Parathyroid adenoma (tissue), 2 donors: ENCODE measurements at regions not wholly inside any gene's neighbourhood (a gene's known extent, or its start where the extent isn't known, plus 50 kb on each side); places are given as distances from the start of the nearest gene placed in this dataset.

Source experiments
- H2AFZ ChIP-seq: fragments of 300-600 bp; sonication (generic); one replicate; pipeline ENCODE4 v1.7.0; 2017; ENCODE audit warnings: antibody characterized with exemption, mild to moderate bottlenecking
- H3K27ac ChIP-seq: fragments of 300-600 bp; sonication (generic); one replicate; pipeline ENCODE4 v1.7.0; 2017
- H3K27me3 ChIP-seq: fragments of 300-600 bp; sonication (generic); one replicate; pipeline ENCODE4 v1.7.0; 2017; ENCODE audit warnings: low read length; ENCODE audit not compliant: control insufficient read depth, insufficient read depth
- H3K36me3 ChIP-seq: fragments of 300-600 bp; sonication (generic); one replicate; pipeline ENCODE4 v1.7.0; 2017; ENCODE audit warnings: low read length; ENCODE audit not compliant: control insufficient read depth, insufficient read depth
- H3K4me1 ChIP-seq: fragments of 300-600 bp; sonication (generic); one replicate; pipeline ENCODE4 v1.7.0; 2017; ENCODE audit warnings: control low read depth
- H3K4me2 ChIP-seq: fragments of 300-600 bp; sonication (generic); one replicate; pipeline ENCODE4 v1.7.0; 2017; ENCODE audit warnings: low read length
- H3K4me3 ChIP-seq: fragments of 300-600 bp; sonication (generic); one replicate; pipeline ENCODE4 v1.7.0; 2017; ENCODE audit warnings: low read depth, low read length
- H3K79me2 ChIP-seq: fragments of 300-600 bp; sonication (generic); one replicate; pipeline ENCODE4 v1.7.0; 2017; ENCODE audit warnings: control low read depth
- H3K9ac ChIP-seq: fragments of 300-600 bp; sonication (generic); one replicate; pipeline ENCODE4 v1.7.0; 2017; ENCODE audit warnings: mild to moderate bottlenecking
- H3K9me3 ChIP-seq: fragments of 300-600 bp; sonication (generic); one replicate; pipeline ENCODE4 v1.7.0; 2017; ENCODE audit warnings: low read length; ENCODE audit not compliant: control insufficient read depth
- TF ChIP-seq, protein P1 (sequence below): fragments of 300-600 bp; sonication (generic); IDR thresholded peaks from one replicate; pipeline ENCODE4 v1.7.0; 2017; ENCODE audit warnings: antibody characterized with exemption, mild to moderate bottlenecking
- donor health status: primary hyperparathyroidism.

DNA sequence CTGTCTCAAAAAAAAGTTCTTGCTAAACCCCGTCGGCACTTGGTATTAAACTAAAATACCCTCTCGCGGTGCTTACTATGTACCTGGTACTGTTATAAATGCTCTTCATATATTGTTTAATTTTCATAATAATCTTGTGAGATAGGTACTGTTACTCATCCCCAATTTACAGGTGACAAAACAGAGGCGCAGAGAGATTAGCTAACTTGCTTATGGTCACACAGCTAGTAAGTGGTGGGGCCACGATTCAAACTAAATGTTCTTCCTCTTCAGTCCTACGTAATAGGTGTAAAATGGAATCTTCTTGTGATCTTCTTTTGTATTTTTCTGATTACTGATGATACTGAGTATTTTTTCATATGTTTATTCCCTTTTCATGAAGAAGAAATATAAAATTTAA lies 51.3 kb downstream of the TET3 start:
- Histone ChIP-seq H3K4me2 (no peak overlapping the region), H3K4me3 (no peak overlapping the region), H3K79me2 (peaks cover 18% of the 10 kb centered on the region), H3K9me3 (no peaks in the 10 kb centered on the region), H3K36me3 (no peaks in the 10 kb centered on the region), H2AFZ (no peak overlapping the region), H3K4me1 (peaks cover 6% of the 10 kb centered on the region), H3K27me3 (no peaks in the 10 kb centered on the region), H3K9ac (no peak overlapping the region), H3K27ac (no peak overlapping the region)
- TF ChIP-seq, protein P1, sequence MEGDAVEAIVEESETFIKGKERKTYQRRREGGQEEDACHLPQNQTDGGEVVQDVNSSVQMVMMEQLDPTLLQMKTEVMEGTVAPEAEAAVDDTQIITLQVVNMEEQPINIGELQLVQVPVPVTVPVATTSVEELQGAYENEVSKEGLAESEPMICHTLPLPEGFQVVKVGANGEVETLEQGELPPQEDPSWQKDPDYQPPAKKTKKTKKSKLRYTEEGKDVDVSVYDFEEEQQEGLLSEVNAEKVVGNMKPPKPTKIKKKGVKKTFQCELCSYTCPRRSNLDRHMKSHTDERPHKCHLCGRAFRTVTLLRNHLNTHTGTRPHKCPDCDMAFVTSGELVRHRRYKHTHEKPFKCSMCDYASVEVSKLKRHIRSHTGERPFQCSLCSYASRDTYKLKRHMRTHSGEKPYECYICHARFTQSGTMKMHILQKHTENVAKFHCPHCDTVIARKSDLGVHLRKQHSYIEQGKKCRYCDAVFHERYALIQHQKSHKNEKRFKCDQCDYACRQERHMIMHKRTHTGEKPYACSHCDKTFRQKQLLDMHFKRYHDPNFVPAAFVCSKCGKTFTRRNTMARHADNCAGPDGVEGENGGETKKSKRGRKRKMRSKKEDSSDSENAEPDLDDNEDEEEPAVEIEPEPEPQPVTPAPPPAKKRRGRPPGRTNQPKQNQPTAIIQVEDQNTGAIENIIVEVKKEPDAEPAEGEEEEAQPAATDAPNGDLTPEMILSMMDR: no peak

DNA sequence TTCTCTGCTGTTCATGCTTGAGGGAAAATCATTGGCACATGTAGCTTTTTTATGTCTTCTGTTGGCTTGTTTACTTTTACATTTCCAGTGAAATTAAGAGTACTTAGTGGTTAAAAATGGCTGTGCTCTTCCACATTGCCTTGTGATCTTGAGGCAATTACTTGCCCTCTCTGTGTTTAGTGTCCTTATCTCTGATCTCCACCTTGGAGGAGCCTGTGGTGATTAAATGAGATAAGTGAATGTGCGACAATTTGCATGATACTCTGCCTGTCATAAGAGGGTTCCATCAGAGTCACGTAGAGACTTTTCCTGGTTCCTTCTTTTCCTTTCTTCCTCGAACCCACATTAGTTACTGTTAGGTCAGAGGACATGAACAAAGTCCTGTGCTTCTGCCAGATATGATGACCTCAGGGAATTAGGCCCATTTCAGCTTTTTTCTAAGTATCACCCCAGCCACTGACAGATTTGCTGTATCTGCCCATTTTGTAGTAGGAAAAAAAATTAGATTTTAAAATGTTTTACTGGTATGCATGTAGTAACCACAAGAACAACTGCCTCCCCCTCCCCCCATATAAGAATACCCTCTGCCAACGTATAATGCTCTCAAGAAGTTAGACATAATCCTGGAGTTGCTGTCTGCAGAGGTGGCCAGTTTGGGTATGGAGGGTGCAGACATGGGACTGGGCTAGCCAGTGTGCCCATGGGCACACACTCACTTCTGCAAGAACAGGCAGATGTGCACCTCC lies 51.9 kb downstream of the TET3 start:
- H3K27ac ChIP-seq: no peak overlapping the region
- no peaks in the 10 kb centered on the region for H3K9me3 ChIP-seq
- TF ChIP-seq, protein P1: no peak
- peaks cover 18% of the 10 kb centered on the region for H3K79me2 ChIP-seq
- peaks cover 6% of the 10 kb centered on the region for H3K4me1 ChIP-seq
- no peak overlapping the region for H3K4me2 ChIP-seq
- H3K36me3 ChIP-seq: no peaks in the 10 kb centered on the region
- H2AFZ ChIP-seq: no peak overlapping the region
- H3K9ac ChIP-seq: no peak overlapping the region
- H3K4me3 ChIP-seq: no peak overlapping the region
- no peaks in the 10 kb centered on the region for H3K27me3 ChIP-seq

DNA sequence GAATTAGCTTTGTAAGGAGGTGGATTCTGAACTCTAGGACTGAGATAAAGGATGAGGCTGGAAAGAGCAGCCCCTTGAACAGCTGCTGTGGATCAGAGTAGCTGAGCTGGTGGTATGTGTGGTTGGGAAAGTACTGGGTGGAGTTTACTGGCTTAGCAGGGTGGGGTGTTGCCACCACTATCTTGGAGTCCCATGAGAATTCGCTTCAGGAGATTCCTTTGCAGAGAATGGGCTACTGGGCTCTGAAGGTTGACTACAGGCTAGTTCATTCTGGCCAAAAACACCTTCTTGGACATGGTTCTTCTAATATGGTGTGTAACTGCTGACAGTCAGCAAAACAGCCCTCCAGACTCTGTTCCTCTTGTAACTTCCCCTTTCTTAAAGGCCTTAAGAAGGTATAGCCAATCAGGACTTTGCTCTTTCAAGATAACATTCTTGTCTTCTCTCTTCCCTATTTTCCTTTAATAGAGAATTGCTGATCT lies 52.7 kb downstream of the TET3 start:
- Histone ChIP-seq H3K36me3 (no peaks in the 10 kb centered on the region), H3K4me1 (peaks cover 6% of the 10 kb centered on the region), H3K9ac (no peak overlapping the region), H3K4me2 (no peak overlapping the region), H3K27ac (no peak overlapping the region), H3K4me3 (no peak overlapping the region), H3K27me3 (no peaks in the 10 kb centered on the region), H3K79me2 (peaks cover 14% of the 10 kb centered on the region), H3K9me3 (no peaks in the 10 kb centered on the region), H2AFZ (no peak overlapping the region)
- TF ChIP-seq, protein P1: no peak

DNA sequence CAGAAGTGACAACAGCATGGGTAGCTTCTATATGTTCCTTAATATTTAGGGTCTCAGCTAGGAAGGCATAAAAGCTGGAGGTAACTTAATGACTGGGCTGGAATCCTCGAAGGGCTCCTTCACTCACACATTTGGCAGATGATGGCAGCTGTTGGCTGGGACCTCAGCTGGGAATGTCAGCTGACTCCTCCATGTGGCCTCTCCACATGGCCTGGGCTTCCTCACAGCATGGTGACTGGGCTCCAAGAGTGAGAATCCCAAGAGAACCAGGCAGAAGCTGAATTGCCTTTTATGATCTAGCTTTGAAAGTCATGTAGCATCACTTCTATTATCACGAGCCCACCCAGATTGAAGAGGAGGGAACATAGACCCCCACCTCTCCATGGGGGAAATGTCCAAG lies 54.9 kb downstream of the TET3 start:
- no peak overlapping the region for H3K4me2 ChIP-seq
- no peaks in the 10 kb centered on the region for H3K9me3 ChIP-seq
- TF ChIP-seq, protein P1: no peak
- H3K4me1 ChIP-seq: peaks cover 6% of the 10 kb centered on the region
- H3K27me3 ChIP-seq: no peaks in the 10 kb centered on the region
- peaks cover 5% of the 10 kb centered on the region for H3K79me2 ChIP-seq
- no peak overlapping the region for H3K27ac ChIP-seq
- H3K9ac ChIP-seq: no peak overlapping the region
- no peak overlapping the region for H3K4me3 ChIP-seq
- H2AFZ ChIP-seq: no peak overlapping the region
- H3K36me3 ChIP-seq: no peaks in the 10 kb centered on the region

DNA sequence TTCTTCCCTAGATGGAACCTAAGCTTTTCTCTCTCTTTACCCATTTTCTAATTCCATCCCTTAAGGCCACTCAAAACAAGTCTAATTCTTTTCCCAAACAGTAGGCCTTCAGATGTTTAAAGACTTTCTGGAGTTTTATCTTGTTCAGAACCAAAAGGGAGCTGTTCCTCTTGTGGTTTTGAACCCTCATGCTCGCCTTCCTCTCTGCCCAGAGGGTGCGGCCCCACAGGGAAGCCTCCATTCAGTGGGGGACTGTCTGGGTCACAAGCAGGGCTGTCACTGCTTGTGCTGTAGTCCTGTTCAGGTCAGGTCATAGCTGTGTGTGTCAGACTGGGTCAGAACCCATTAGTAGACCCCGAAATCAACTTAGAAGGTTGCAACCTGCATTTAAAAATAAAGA lies 56.5 kb downstream of the TET3 start:
- H3K4me1 ChIP-seq: peaks cover 3% of the 10 kb centered on the region
- H3K27me3 ChIP-seq: no peaks in the 10 kb centered on the region
- H3K4me3 ChIP-seq: no peak overlapping the region
- H2AFZ ChIP-seq: no peak overlapping the region
- H3K79me2 ChIP-seq: peaks cover 5% of the 10 kb centered on the region
- no peaks in the 10 kb centered on the region for H3K9me3 ChIP-seq
- H3K4me2 ChIP-seq: no peak overlapping the region
- TF ChIP-seq, protein P1: no peak
- H3K9ac ChIP-seq: no peak overlapping the region
- no peaks in the 10 kb centered on the region for H3K36me3 ChIP-seq
- H3K27ac ChIP-seq: no peak overlapping the region
